Lower leg skin (tissue), 3 donors: ENCODE measurements at regions not wholly inside any gene's neighbourhood (a gene's known extent, or its start where the extent isn't known, plus 50 kb on each side); places are given as distances from the start of the nearest gene placed in this dataset.

ENCODE experiments used
- CTCF ChIP-seq, 3 donors: fragments of 450-650 bp; IDR thresholded peaks; one replicate each; pipeline ENCODE4 v1.5.1; 2016; ENCODE audit warnings: antibody characterized with exemption in 3 of 3, mild to moderate bottlenecking in 3 of 3, moderate library complexity in 2 of 3
- POLR2A ChIP-seq, 2 donors: fragments of 450-650 bp; IDR thresholded peaks; one replicate each; pipeline ENCODE4 v1.6.1; 2016 to 2017; ENCODE audit warnings: antibody characterized with exemption in 2 of 2, mild to moderate bottlenecking in 1 of 2, moderate library complexity in 1 of 2

- TF ChIP-seq CTCF (IDR thresholded peaks at IDR 0.05) (no peak), POLR2A (IDR thresholded peaks at IDR 0.05) (no peak)
Measured at GRCh38 chr2:60339286-60339685, 214.2 kb downstream of the BCL11A start.
